Endothelial cell of umbilical vein (primary cell): ENCODE measurements at regions not wholly inside any gene's neighbourhood (a gene's known extent, or its start where the extent isn't known, plus 50 kb on each side); places are given as distances from the start of the nearest gene placed in this dataset.

ENCODE experiments used
- CTCF ChIP-seq, 2 donors: IDR thresholded peaks; 1 replicate in 1 of 2; 2 replicates in 1 of 2; pipeline ENCODE4 v1.5.1; 2011; ENCODE audit warnings: low read length in 2 of 2, mild to moderate bottlenecking in 2 of 2, moderate library complexity in 2 of 2, control low read depth in 1 of 2, inconsistent platforms in 1 of 2, low read depth in 1 of 2; ENCODE audit not compliant: insufficient read depth in 1 of 2; ENCODE audit errors: extremely low read depth in 1 of 2
- EZH2 ChIP-seq: IDR thresholded peaks from 2 replicates; pipeline ENCODE4 v1.6.1; 2012; ENCODE audit warnings: borderline replicate concordance, low read depth, mild to moderate bottlenecking, moderate library complexity, low read length, inconsistent platforms; ENCODE audit not compliant: severe bottlenecking
- GATA2 ChIP-seq: IDR thresholded peaks from 2 replicates; pipeline ENCODE4 v1.7.0; 2011; ENCODE audit warnings: low read depth, mild to moderate bottlenecking, moderate library complexity, mixed read lengths, low read length; ENCODE audit not compliant: insufficient read length, insufficient read depth
- JUN ChIP-seq: IDR thresholded peaks from 2 replicates; pipeline ENCODE4 v1.6.1; 2011; ENCODE audit warnings: borderline replicate concordance, low read depth; ENCODE audit not compliant: insufficient read length, insufficient read depth
- MYC ChIP-seq: IDR thresholded peaks from one replicate; pipeline ENCODE4 v1.6.1; 2011; ENCODE audit warnings: mild to moderate bottlenecking, low read depth, low read length
- POLR2A ChIP-seq: IDR thresholded peaks from 2 replicates; pipeline ENCODE4 v1.6.1; 2012; ENCODE audit warnings: low read depth, mild to moderate bottlenecking, control low read depth, low read length
- POLR2AphosphoS5 ChIP-seq: IDR thresholded peaks from 2 replicates; pipeline ENCODE4 v1.6.1; 2012; ENCODE audit warnings: low read depth, mild to moderate bottlenecking, control low read depth, low read length, moderate library complexity; ENCODE audit not compliant: insufficient read depth
- TF ChIP-seq, protein P1 (sequence below): IDR thresholded peaks from 2 replicates; pipeline ENCODE4 v1.6.1; 2011; ENCODE audit not compliant: insufficient read depth, insufficient read length

GRCh38 chr12:79987731-79988130 is 52.8 kb upstream of the PPP1R12A start:
- TF ChIP-seq CTCF (IDR thresholded peaks at IDR 0.05; ENCODE audit: extremely low read depth in 1 of 2, insufficient read depth in 1 of 2, low read depth in 1 of 2, low read length in 2 of 2) (no peak), MYC (no peak), EZH2 (no peak), JUN (no peak), GATA2 (no peak), POLR2A (no peak), POLR2AphosphoS5 (no peak)
- TF ChIP-seq, protein P1, sequence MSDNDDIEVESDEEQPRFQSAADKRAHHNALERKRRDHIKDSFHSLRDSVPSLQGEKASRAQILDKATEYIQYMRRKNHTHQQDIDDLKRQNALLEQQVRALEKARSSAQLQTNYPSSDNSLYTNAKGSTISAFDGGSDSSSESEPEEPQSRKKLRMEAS: no peak
